Ovary (tissue), 7 donors: ENCODE measurements at regions not wholly inside any gene's neighbourhood (a gene's known extent, or its start where the extent isn't known, plus 50 kb on each side); places are given as distances from the start of the nearest gene placed in this dataset.

Source experiments
- DNase-seq, 5 donors: peaks; one replicate each; pipeline ENCODE4 v3.0.0-alpha.2; 2019 to 2020
- H3K27ac ChIP-seq, 2 donors: fragments of 200-600 bp; one replicate each; pipeline versions ENCODE4 v1.5.1 to v1.8.0; 2019 to 2022
- H3K27me3 ChIP-seq: fragments of 200-600 bp; one replicate; pipeline ENCODE4 v1.8.0; 2022
- H3K36me3 ChIP-seq: fragments of 200-600 bp; sonication (generic); one replicate; pipeline ENCODE4 v1.5.1; 2019
- H3K4me1 ChIP-seq: one replicate; pipeline ENCODE4 v1.8.1; 2013; ENCODE audit warnings: mild to moderate bottlenecking, moderate library complexity; ENCODE audit not compliant: insufficient read depth
- H3K4me3 ChIP-seq: fragments of 200-600 bp; sonication (generic); one replicate; pipeline ENCODE4 v1.5.1; 2017
- H3K9me3 ChIP-seq, 2 donors: fragments of 200-600 bp in 1 of 2; sonication (generic) in 1 of 2; one replicate each; pipeline versions ENCODE4 v1.5.1 to v1.8.1; 2013 to 2019; ENCODE audit warnings: mild to moderate bottlenecking in 1 of 2, moderate library complexity in 1 of 2
- CTCF ChIP-seq, 3 donors: fragments of 450-650 bp in 2 of 3; fragments of 200-600 bp in 1 of 3; IDR thresholded peaks; one replicate each; pipeline versions ENCODE4 v1.5.1 to v1.8.0; 2016 to 2022; ENCODE audit warnings: antibody characterized with exemption in 3 of 3, mild to moderate bottlenecking in 1 of 3
- EP300 ChIP-seq: sonication (generic); formaldehyde crosslinking; IDR thresholded peaks from one replicate; pipeline ENCODE4 v1.6.1; 2017; ENCODE audit warnings: antibody characterized with exemption
- POLR2A ChIP-seq: fragments of 450-650 bp; IDR thresholded peaks from one replicate; pipeline ENCODE4 v1.6.1; 2017; ENCODE audit warnings: antibody characterized with exemption, mild to moderate bottlenecking, moderate library complexity
- WGBS, 3 donors: extraction: QIAGEN DNeasy Blood & Tissue Kit in 1 of 3; methylation state at CpG; one replicate each; pipeline versions ENCODE4 v1.1.5 to v1.1.7; 2013 to 2017; 5-methylcytosine and 5-hydroxymethylcytosine counted together
- intact Hi-C, 4 donors: fragments of 100-400 bp; cut with DNase I; formaldehyde crosslinking; loops; one replicate each; pipeline versions ENCODE4 v1.11.0 to v1.15.1; 2022 to 2023
- donor health status: DM: no; HTN: no; CAD: no; lungs with moderate emphysema.
- donor health status: DM: no; HTN: no; CAD: no.
- donor health status: Bipolar disorder and iron deficiency.
- donor health status: DM: no; HTN: no; CAD: no.
- donor health status: DM: yes; HTN: yes; CAD: no.

GRCh38 chr2:16208241-16208797 lies 268.0 kb downstream of the MYCN start:
- no peak for DNase-seq
- TF ChIP-seq EP300 (no peak), CTCF (IDR thresholded peaks at IDR 0.05) (no peak), POLR2A (no peak)
- Histone ChIP-seq H3K27ac (no peak overlapping the region), H3K4me1 (no peaks in the 10 kb centered on the region), H3K27me3 (no peaks in the 10 kb centered on the region), H3K36me3 (no peaks in the 10 kb centered on the region), H3K9me3 (no peaks in the 10 kb centered on the region), H3K4me3 (no peak overlapping the region)
- intact Hi-C loops = no loop called here
- 62 to 78% (median 62%) methylated on average over 6 of the region's 6 CpGs for WGBS, 3 donors

- WGBS, 3 donors = 63 to 83% (median 78%) methylated on average over 2 of the region's 2 CpGs
- H3K27ac ChIP-seq = no peak overlapping the region
- DNase-seq = no peak
- intact Hi-C loops = no loop called here
- H3K4me3 ChIP-seq = no peak overlapping the region
- H3K27me3 ChIP-seq = no peaks in the 10 kb centered on the region
- no peak for TF ChIP-seq POLR2A
- no peak for TF ChIP-seq CTCF (IDR thresholded peaks at IDR 0.05)
- no peak for TF ChIP-seq EP300
- no peaks in the 10 kb centered on the region for H3K36me3 ChIP-seq
- no peaks in the 10 kb centered on the region for H3K9me3 ChIP-seq
- H3K4me1 ChIP-seq = no peaks in the 10 kb centered on the region
Measured at GRCh38 chr2:16207611-16208010, 267.3 kb downstream of the MYCN start.

- intact Hi-C loops = no loop called here
- TF ChIP-seq CTCF (IDR thresholded peaks at IDR 0.05) (no peak), EP300 (no peak), POLR2A (no peak)
- Histone ChIP-seq H3K27ac (no peak overlapping the region), H3K4me3 (no peak overlapping the region), H3K36me3 (no peaks in the 10 kb centered on the region), H3K9me3 (no peaks in the 10 kb centered on the region), H3K4me1 (no peaks in the 10 kb centered on the region), H3K27me3 (no peaks in the 10 kb centered on the region)
- no peak for DNase-seq
- WGBS, 3 donors = 73 to 82% (median 75%) methylated on average over 3 of the region's 3 CpGs
Measured at GRCh38 chr2:16207151-16207550, 266.8 kb downstream of the MYCN start.

DNA sequence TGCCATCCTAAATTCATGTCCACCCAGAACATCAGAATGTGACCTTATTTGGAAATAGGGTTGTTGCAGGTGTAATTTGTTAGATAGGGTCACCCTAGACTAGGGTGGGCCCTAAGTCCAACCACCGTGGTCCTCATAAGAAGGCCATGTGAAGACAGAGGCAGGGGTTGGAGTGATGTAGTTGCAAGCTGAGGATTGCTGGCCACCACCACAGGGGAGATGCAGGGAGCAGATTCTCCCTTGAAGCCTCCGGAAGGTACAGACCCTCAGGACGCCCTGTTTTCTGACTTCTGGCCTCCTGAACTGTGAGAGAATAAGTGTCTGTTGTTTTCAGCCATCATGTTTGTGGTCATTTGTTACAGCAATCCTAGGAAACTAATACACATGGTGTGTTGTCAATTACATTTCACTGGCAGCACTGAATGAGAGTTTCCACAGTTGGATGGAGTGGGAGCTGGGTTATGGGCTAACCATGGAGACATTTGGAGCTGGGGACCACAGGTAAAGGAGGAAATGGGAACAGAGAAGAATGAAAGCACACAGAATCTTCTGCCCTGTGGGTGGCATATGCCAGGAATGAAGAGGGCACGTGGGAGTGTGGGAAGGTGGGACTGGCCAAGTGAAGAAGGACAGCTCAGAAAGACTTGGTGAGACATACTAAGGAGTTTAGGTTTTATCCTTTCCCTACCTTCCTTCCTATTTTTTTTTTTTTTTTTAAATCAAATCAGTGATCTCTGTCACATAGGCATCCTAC lies 266.0 kb downstream of the MYCN start:
- intact Hi-C loops = no loop called here

More for the DNA sequence above, 266.0 kb downstream of the MYCN start:
- 81 to 91% (median 85%) methylated on average over 4 of the region's 4 CpGs for WGBS, 3 donors
- Histone ChIP-seq H3K4me1 (no peaks in the 10 kb centered on the region), H3K36me3 (no peaks in the 10 kb centered on the region), H3K27ac (no peak overlapping the region), H3K27me3 (no peaks in the 10 kb centered on the region), H3K4me3 (no peak overlapping the region), H3K9me3 (no peaks in the 10 kb centered on the region)
- no peak for TF ChIP-seq CTCF (IDR thresholded peaks at IDR 0.05)
- TF ChIP-seq EP300 = no peak
- no peak for TF ChIP-seq POLR2A
- no peak for DNase-seq
